GM12891 (cell line): ENCODE measurements at regions not wholly inside any gene's neighbourhood (a gene's known extent, or its start where the extent isn't known, plus 50 kb on each side); places are given as distances from the start of the nearest gene placed in this dataset.

Experiments used
- PAX5 ChIP-seq: IDR thresholded peaks from 2 replicates; pipeline ENCODE4 v1.6.1; 2011; ENCODE audit warnings: low read length, moderate library complexity, mild to moderate bottlenecking; ENCODE audit not compliant: insufficient read depth, severe bottlenecking
- POLR2A ChIP-seq: IDR thresholded peaks from 2 replicates; pipeline ENCODE4 v1.6.1; 2011; ENCODE audit warnings: low read depth, low read length, control low read depth
- POLR2AphosphoS5 ChIP-seq: IDR thresholded peaks from 2 replicates; pipeline ENCODE4 v1.6.1; 2011; ENCODE audit warnings: low read depth, low read length, control low read depth
- POU2F2 ChIP-seq: IDR thresholded peaks from 2 replicates; pipeline ENCODE4 v1.6.1; 2011; ENCODE audit warnings: low read depth, mild to moderate bottlenecking, control low read depth, low read length, moderate library complexity
- SPI1 ChIP-seq: IDR thresholded peaks from 2 replicates; pipeline ENCODE4 v1.6.1; 2011; ENCODE audit warnings: low read depth, low read length, control low read depth
- TAF1 ChIP-seq: IDR thresholded peaks from 2 replicates; pipeline ENCODE4 v1.6.1; 2011; ENCODE audit warnings: low read depth, low read length, control low read depth

GRCh38 chr1:96519851-96520578, 201.6 kb upstream of the PTBP2 start:
- TF ChIP-seq POLR2A, result no peak
- no peak for TF ChIP-seq TAF1
- TF ChIP-seq POLR2AphosphoS5, result no peak
- TF ChIP-seq SPI1, result no peak
- no peak for TF ChIP-seq POU2F2
- TF ChIP-seq PAX5, result no peak
